GM23338 (cell line): ENCODE measurements at regions not wholly inside any gene's neighbourhood (a gene's known extent, or its start where the extent isn't known, plus 50 kb on each side); places are given as distances from the start of the nearest gene placed in this dataset.
"Not testable (repeated sequence)": the region's sequence is repeated elsewhere in the genome, so short reads cannot be mapped to it uniquely, and the experiment has no call there.

Experiments
- ATAC-seq: fragments of 200-7000 bp; cut with Tn5 transposase; 3 replicates; pipeline ENCODE4 v1.9.1; 2020
- DNase-seq: peaks from one replicate; pipeline ENCODE4 v3.0.0-alpha.2; 2015; ENCODE audit warnings: low spot score
- H2AFZ ChIP-seq: fragments of 200-600 bp; sonication (generic); 2 replicates; pipeline ENCODE4 v1.8.0; 2016; ENCODE audit warnings: antibody characterized with exemption, mild to moderate bottlenecking, moderate library complexity
- H3F3A ChIP-seq: fragments of 200-600 bp; sonication (generic); replicated peaks from 2 replicates; pipeline ENCODE4 v1.8.0; 2017; ENCODE audit warnings: antibody characterized with exemption, mixed run types, low read depth
- H3K27ac ChIP-seq: fragments of 200-600 bp; sonication (generic); 2 replicates; pipeline ENCODE4 v1.6.1; 2016; ENCODE audit warnings: low read depth
- H3K27me3 ChIP-seq: fragments of 200-600 bp; sonication (generic); 2 replicates; pipeline ENCODE4 v1.8.0; 2016; ENCODE audit warnings: mild to moderate bottlenecking, mixed run types, moderate library complexity; ENCODE audit not compliant: insufficient read depth
- H3K36me3 ChIP-seq: fragments of 200-600 bp; sonication (generic); 2 replicates; pipeline ENCODE4 v1.8.0; 2016; ENCODE audit warnings: mild to moderate bottlenecking; ENCODE audit not compliant: insufficient read depth
- H3K4me1 ChIP-seq: fragments of 200-600 bp; sonication (generic); 2 replicates; pipeline ENCODE4 v1.8.0; 2016; ENCODE audit warnings: mild to moderate bottlenecking, moderate library complexity; ENCODE audit not compliant: insufficient read depth
- H3K4me2 ChIP-seq: fragments of 200-600 bp; sonication (generic); 2 replicates; pipeline ENCODE4 v1.7.1; 2017; ENCODE audit warnings: mixed run types
- H3K4me3 ChIP-seq: fragments of 200-600 bp; sonication (generic); 2 replicates; pipeline ENCODE4 v1.6.1; 2016; ENCODE audit warnings: mixed run types
- H3K79me2 ChIP-seq: fragments of 200-600 bp; sonication (generic); replicated peaks from 2 replicates; pipeline ENCODE4 v1.8.0; 2017; ENCODE audit warnings: mild to moderate bottlenecking; ENCODE audit not compliant: insufficient read depth
- H3K9me2 ChIP-seq: fragments of 200-600 bp; sonication (generic); 2 replicates; pipeline ENCODE4 v1.8.0; 2017; ENCODE audit not compliant: insufficient read depth
- H4K20me1 ChIP-seq: fragments of 200-600 bp; sonication (generic); replicated peaks from 2 replicates; pipeline ENCODE4 v1.8.0; 2017; ENCODE audit warnings: mild to moderate bottlenecking; ENCODE audit not compliant: insufficient read depth
- H3K27ac Mint-ChIP-seq: 2 replicates; pipeline ENCODE4 v1.8.0; 2020; ENCODE audit warnings: inconsistent platforms, mild to moderate bottlenecking, moderate library complexity, mixed read lengths
- H3K27me3 Mint-ChIP-seq: 3 replicates; pipeline ENCODE4 v1.8.0; 2022; ENCODE audit warnings: low read depth, mild to moderate bottlenecking, moderate library complexity, mixed read lengths, inconsistent platforms; ENCODE audit not compliant: insufficient read depth, poor library complexity
- H3K36me3 Mint-ChIP-seq: 3 replicates; pipeline ENCODE4 v1.8.0; 2021; ENCODE audit warnings: low read depth, mild to moderate bottlenecking, inconsistent platforms, moderate library complexity, mixed read lengths
- H3K4me1 Mint-ChIP-seq: 3 replicates; pipeline ENCODE4 v1.8.0; 2020; ENCODE audit warnings: mild to moderate bottlenecking, inconsistent platforms, mixed read lengths
- H3K4me3 Mint-ChIP-seq: 3 replicates; pipeline ENCODE4 v1.8.0; 2021; ENCODE audit warnings: moderate library complexity, mild to moderate bottlenecking, inconsistent platforms, mixed read lengths
- H3K9me3 Mint-ChIP-seq: 3 replicates; pipeline ENCODE4 v1.8.0; 2020; ENCODE audit warnings: moderate library complexity, mild to moderate bottlenecking, inconsistent platforms, mixed read lengths
- CREB1 ChIP-seq: fragments of 250-450 bp; sonication (Bioruptor Pico); IDR thresholded peaks from 2 replicates; pipeline ENCODE4 v1.5.0; 2020; ENCODE audit warnings: low read depth, mild to moderate bottlenecking, moderate library complexity
- CTCF ChIP-seq, 2 experiments: fragments of 200-600 bp in 1 of 2; sonication (generic) in 1 of 2; conservative IDR thresholded peaks; 2 replicates each; pipeline versions ENCODE4 v1.5.1 to v1.6.1; 2016 to 2017; ENCODE audit warnings: antibody characterized with exemption in 2 of 2, low read depth in 2 of 2, mild to moderate bottlenecking in 2 of 2, moderate library complexity in 1 of 2
- ETS1 ChIP-seq: IDR thresholded peaks from 2 replicates; pipeline ENCODE4 v1.6.1; 2016; ENCODE audit warnings: antibody characterized with exemption
- EZH2 ChIP-seq: fragments of 200-600 bp; sonication (generic); IDR thresholded peaks from one replicate; pipeline ENCODE4 v1.8.0; 2017; ENCODE audit warnings: antibody characterized with exemption, mild to moderate bottlenecking, low read depth; ENCODE audit not compliant: unreplicated experiment
- JUNB ChIP-seq: IDR thresholded peaks from one replicate; pipeline ENCODE4 v1.6.1; 2016; ENCODE audit warnings: antibody characterized with exemption; ENCODE audit not compliant: unreplicated experiment
- NANOG ChIP-seq: IDR thresholded peaks from 2 replicates; pipeline ENCODE4 v1.6.1; 2016; ENCODE audit warnings: antibody characterized with exemption, borderline replicate concordance
- REST ChIP-seq: IDR thresholded peaks from one replicate; pipeline ENCODE4 v1.6.1; 2018; ENCODE audit warnings: antibody characterized with exemption; ENCODE audit not compliant: unreplicated experiment
- STAT1 ChIP-seq: IDR thresholded peaks from one replicate; pipeline ENCODE4 v1.6.1; 2016; ENCODE audit warnings: antibody characterized with exemption; ENCODE audit not compliant: unreplicated experiment

- Histone ChIP-seq H3K4me1 (no peaks in the 10 kb centered on the region), H3K27me3 (no peaks in the 10 kb centered on the region), H3K4me2 (no peak overlapping the region), H3K9me2 (no peaks in the 10 kb centered on the region), H3K79me2 (no peaks in the 10 kb centered on the region), H2AFZ (no peak overlapping the region), H3K27ac (no peak overlapping the region), H4K20me1 (no peaks in the 10 kb centered on the region), H3F3A (no peaks in the 10 kb centered on the region), H3K36me3 (no peaks in the 10 kb centered on the region), H3K4me3 (no peak overlapping the region)
- TF ChIP-seq ETS1 = no peak
- no peak for TF ChIP-seq CTCF (conservative IDR thresholded peaks at IDR 0.05; ENCODE audit: low read depth in 2 of 2)
- no peak for TF ChIP-seq STAT1
- no peak for TF ChIP-seq EZH2
- no peak for TF ChIP-seq REST
- TF ChIP-seq JUNB = no peak
- TF ChIP-seq CREB1 = no peak
- no peak for TF ChIP-seq NANOG
- no peak overlapping the region for H3K27ac Mint-ChIP-seq
- no peaks in the 10 kb centered on the region for H3K27me3 Mint-ChIP-seq
- H3K9me3 Mint-ChIP-seq = no peaks in the 10 kb centered on the region
- no peaks in the 10 kb centered on the region for H3K36me3 Mint-ChIP-seq
- H3K4me3 Mint-ChIP-seq = no peak overlapping the region
- H3K4me1 Mint-ChIP-seq = peaks cover 4% of the 10 kb centered on the region; the same call in 2 of the 3 replicates
- no peak for ATAC-seq
- no peak for DNase-seq
Observed at GRCh38 chr11:89633135-89633705, 76.9 kb upstream of the TRIM77 start.

- not testable (repeated sequence) for H3K4me3 ChIP-seq, H2AFZ ChIP-seq, H3F3A ChIP-seq, H3K4me2 ChIP-seq, H3K9me2 ChIP-seq, H3K27ac ChIP-seq, H3K79me2 ChIP-seq, H4K20me1 ChIP-seq, H3K27ac Mint-ChIP-seq, H3K4me1 ChIP-seq, H3K4me3 Mint-ChIP-seq, H3K36me3 ChIP-seq, DNase-seq, H3K27me3 Mint-ChIP-seq, H3K27me3 ChIP-seq, H3K4me1 Mint-ChIP-seq, ATAC-seq, H3K9me3 Mint-ChIP-seq, H3K36me3 Mint-ChIP-seq
Observed at GRCh38 chr11:89640777-89641176, 69.3 kb upstream of the TRIM77 start.

- H3K4me1 Mint-ChIP-seq, H3F3A ChIP-seq, H3K36me3 ChIP-seq, DNase-seq, H3K4me3 ChIP-seq, H3K27me3 Mint-ChIP-seq, ATAC-seq, H3K36me3 Mint-ChIP-seq, H3K79me2 ChIP-seq, H3K4me3 Mint-ChIP-seq, H2AFZ ChIP-seq, H4K20me1 ChIP-seq, H3K4me1 ChIP-seq, H3K27me3 ChIP-seq, H3K4me2 ChIP-seq, H3K27ac Mint-ChIP-seq, H3K9me3 Mint-ChIP-seq, H3K9me2 ChIP-seq, H3K27ac ChIP-seq: not testable (repeated sequence)
Observed at GRCh38 chr11:89648232-89648631, 61.9 kb upstream of the TRIM77 start.

- H3K4me1 Mint-ChIP-seq, H3K36me3 Mint-ChIP-seq: not testable (repeated sequence)
Observed at GRCh38 chr11:89648996-89649395, 61.1 kb upstream of the TRIM77 start.

More at GRCh38 chr11:89648996-89649395, 61.1 kb upstream of the TRIM77 start:
- not testable (repeated sequence) for H3K36me3 ChIP-seq, H3K4me2 ChIP-seq, H4K20me1 ChIP-seq, H3K4me3 ChIP-seq, ATAC-seq, H3K27ac ChIP-seq, H3K79me2 ChIP-seq, H3F3A ChIP-seq, H2AFZ ChIP-seq, DNase-seq, H3K27me3 Mint-ChIP-seq, H3K4me1 ChIP-seq, H3K27ac Mint-ChIP-seq, H3K4me3 Mint-ChIP-seq, H3K9me2 ChIP-seq, H3K27me3 ChIP-seq, H3K9me3 Mint-ChIP-seq
